ENCODE measurements at regions not wholly inside any gene's neighbourhood (a gene's known extent, or its start where the extent isn't known, plus 50 kb on each side); places are given as distances from the start of the nearest gene placed in this dataset.
"Not testable (repeated sequence)": the region's sequence is repeated elsewhere in the genome, so short reads cannot be mapped to it uniquely, and the experiment has no call there.

- DNase-seq (ENCODE audit: low read depth), result not testable (repeated sequence)
Measured at GRCh38 chr12:131288765-131289695, 335.3 kb downstream of the ADGRD1 start.

- not testable (repeated sequence) for DNase-seq (ENCODE audit: low read depth)
Measured at GRCh38 chr12:131289807-131290206, 336.1 kb downstream of the ADGRD1 start.

- no peak for DNase-seq (ENCODE audit: low read depth)
Measured at GRCh38 chr12:131290255-131290959, 336.7 kb downstream of the ADGRD1 start.

GRCh38 chr12:131293071-131294015 lies 339.6 kb downstream of the ADGRD1 start:
- not testable (repeated sequence) for DNase-seq (ENCODE audit: low read depth)

GRCh38 chr12:131294716-131295115 lies 341.0 kb downstream of the ADGRD1 start:
- not testable (repeated sequence) for DNase-seq (ENCODE audit: low read depth)

GRCh38 chr12:131295117-131295516 lies 341.4 kb downstream of the ADGRD1 start:
- not testable (repeated sequence) for DNase-seq (ENCODE audit: low read depth)

GRCh38 chr12:131295559-131295958 lies 341.9 kb downstream of the ADGRD1 start:
- not testable (repeated sequence) for DNase-seq (ENCODE audit: low read depth)

- DNase-seq (ENCODE audit: low read depth), result not testable (repeated sequence)
Measured at GRCh38 chr12:131296136-131296535, 342.4 kb downstream of the ADGRD1 start.

- DNase-seq (ENCODE audit: low read depth), result not testable (repeated sequence)
Measured at GRCh38 chr12:131296651-131297050, 342.9 kb downstream of the ADGRD1 start.

GRCh38 chr12:131298526-131299369 lies 345.0 kb downstream of the ADGRD1 start:
- DNase-seq (ENCODE audit: low read depth), result not testable (repeated sequence)

GRCh38 chr12:131299370-131299701 lies 345.6 kb downstream of the ADGRD1 start:
- not testable (repeated sequence) for DNase-seq (ENCODE audit: low read depth)

GRCh38 chr12:131303576-131303975 lies 349.9 kb downstream of the ADGRD1 start:
- not testable (repeated sequence) for DNase-seq (ENCODE audit: low read depth)

- DNase-seq (ENCODE audit: low read depth), result not testable (repeated sequence)
Measured at GRCh38 chr12:131304642-131305041, 350.9 kb downstream of the ADGRD1 start.

GRCh38 chr12:131309700-131310099 lies 356.0 kb downstream of the ADGRD1 start:
- DNase-seq (ENCODE audit: low read depth), result no peak

- not testable (repeated sequence) for DNase-seq (ENCODE audit: low read depth)
Measured at GRCh38 chr12:131310227-131310969, 356.7 kb downstream of the ADGRD1 start.

GRCh38 chr12:131311279-131311722 lies 357.6 kb downstream of the ADGRD1 start:
- DNase-seq (ENCODE audit: low read depth), result not testable (repeated sequence)

GRCh38 chr12:131311764-131312163 lies 358.1 kb downstream of the ADGRD1 start:
- DNase-seq (ENCODE audit: low read depth), result no peak

- not testable (repeated sequence) for DNase-seq (ENCODE audit: low read depth)
Measured at GRCh38 chr12:131312382-131312781, 358.7 kb downstream of the ADGRD1 start.

GRCh38 chr12:131312793-131313545 lies 359.3 kb downstream of the ADGRD1 start:
- DNase-seq (ENCODE audit: low read depth), result no peak
